Effector memory CD4-positive, alpha-beta T cell (primary cell): ENCODE measurements at regions not wholly inside any gene's neighbourhood (a gene's known extent, or its start where the extent isn't known, plus 50 kb on each side); places are given as distances from the start of the nearest gene placed in this dataset.

Experiments used
- DNase-seq, 3 donors: peaks; one replicate each; pipeline ENCODE4 v3.0.0-alpha.2; 2020
- H3K27ac ChIP-seq: 2 replicates; pipeline ENCODE4 v1.7.0; 2013; ENCODE audit warnings: mild to moderate bottlenecking, low read length, moderate library complexity; ENCODE audit not compliant: insufficient read depth, poor library complexity, severe bottlenecking
- H3K27me3 ChIP-seq: replicated peaks from 2 replicates; pipeline ENCODE4 v1.7.0; 2013; ENCODE audit warnings: mild to moderate bottlenecking, low read length; ENCODE audit not compliant: insufficient read depth, control insufficient read depth, poor library complexity, severe bottlenecking
- H3K36me3 ChIP-seq: 2 replicates; pipeline ENCODE4 v1.7.0; 2013; ENCODE audit warnings: mild to moderate bottlenecking, low read length, moderate library complexity; ENCODE audit not compliant: control insufficient read depth, insufficient read depth
- H3K4me1 ChIP-seq: 2 replicates; pipeline ENCODE4 v1.7.0; 2013; ENCODE audit warnings: low read length, mild to moderate bottlenecking; ENCODE audit not compliant: control insufficient read depth, insufficient read depth, poor library complexity, severe bottlenecking
- H3K4me3 ChIP-seq: 2 replicates; pipeline ENCODE4 v1.7.0; 2013; ENCODE audit warnings: low read length, low read depth, mild to moderate bottlenecking; ENCODE audit not compliant: insufficient read depth, poor library complexity, severe bottlenecking
- H3K9me3 ChIP-seq: 2 replicates; pipeline ENCODE4 v1.7.0; 2013; ENCODE audit warnings: mild to moderate bottlenecking, low read length, moderate library complexity; ENCODE audit not compliant: control insufficient read depth

DNA sequence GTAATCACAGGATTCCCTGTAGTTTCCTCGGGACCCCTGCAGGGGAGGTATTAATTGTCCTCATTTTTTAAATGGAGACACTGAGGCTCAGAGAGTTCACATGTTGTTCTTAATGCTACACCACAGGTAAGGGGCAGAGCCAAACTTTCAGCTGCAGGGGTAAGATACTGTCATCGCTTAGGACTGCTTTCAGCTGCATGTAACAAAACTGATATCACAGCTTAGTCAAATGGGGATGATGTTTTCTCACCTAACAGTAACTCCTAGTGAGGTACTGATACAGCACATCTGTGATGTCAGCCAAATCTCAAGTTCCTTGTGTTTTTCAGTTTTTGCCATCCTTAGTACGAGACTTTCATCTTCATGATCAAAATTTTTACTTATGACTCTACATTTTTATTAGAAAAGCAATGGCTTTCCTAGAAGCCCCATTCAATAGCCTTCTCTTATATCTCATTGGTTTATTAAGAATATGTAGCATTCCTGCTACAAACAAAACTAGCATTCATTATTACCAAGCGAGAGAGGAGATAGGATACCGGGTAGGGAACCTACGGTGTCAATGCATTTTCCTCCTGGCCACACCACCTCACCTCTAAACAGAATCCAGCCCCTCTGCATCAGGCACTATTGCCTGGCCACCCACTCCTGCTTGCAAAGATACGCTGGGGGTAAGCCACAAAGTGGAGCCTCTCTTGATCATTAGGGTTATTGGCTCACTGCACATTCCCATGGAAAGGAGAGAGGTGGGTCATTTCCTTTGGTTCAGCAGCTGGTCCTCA is 557.5 kb downstream of the CD83 start:
- no peaks in the 10 kb centered on the region for H3K27me3 ChIP-seq
- H3K9me3 ChIP-seq = no peaks in the 10 kb centered on the region
- H3K36me3 ChIP-seq = no peaks in the 10 kb centered on the region
- no peak overlapping the region for H3K27ac ChIP-seq
- no peak overlapping the region for H3K4me3 ChIP-seq
- DNase-seq = no peak
- H3K4me1 ChIP-seq = no peaks in the 10 kb centered on the region

DNA sequence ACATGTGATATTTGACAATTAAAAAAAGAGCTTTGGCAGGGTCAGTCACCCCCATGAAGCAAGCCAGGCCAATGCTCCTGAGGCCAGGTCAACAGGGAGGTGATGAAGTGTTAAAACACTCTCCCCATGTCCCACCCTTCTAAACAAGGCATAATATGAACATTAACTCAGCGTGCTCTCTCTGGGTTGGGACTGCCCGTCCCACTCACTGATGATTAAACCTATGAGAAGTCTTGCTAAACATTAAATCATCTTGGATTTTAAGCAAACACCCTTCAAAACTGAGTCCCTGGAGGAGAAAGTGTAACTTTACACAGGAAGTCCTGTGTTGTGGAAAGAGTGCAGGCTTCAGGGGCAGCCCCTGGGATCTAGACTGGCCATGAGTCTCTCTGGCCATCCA is 558.5 kb downstream of the CD83 start:
- Histone ChIP-seq H3K27me3 (no peaks in the 10 kb centered on the region), H3K27ac (no peak overlapping the region), H3K36me3 (no peaks in the 10 kb centered on the region), H3K4me1 (no peaks in the 10 kb centered on the region), H3K4me3 (no peak overlapping the region), H3K9me3 (no peaks in the 10 kb centered on the region)
- no peak for DNase-seq

- H3K9me3 ChIP-seq = no peaks in the 10 kb centered on the region
- H3K4me1 ChIP-seq = no peaks in the 10 kb centered on the region
- no peaks in the 10 kb centered on the region for H3K36me3 ChIP-seq
- H3K27me3 ChIP-seq = no peaks in the 10 kb centered on the region
- H3K4me3 ChIP-seq = no peak overlapping the region
- H3K27ac ChIP-seq = no peak overlapping the region
- DNase-seq = no peak
These were observed 559.6 kb downstream of the CD83 start for GRCh38 chr6:14676977-14677781.

- Histone ChIP-seq H3K9me3 (no peaks in the 10 kb centered on the region), H3K27ac (no peak overlapping the region), H3K4me1 (no peaks in the 10 kb centered on the region), H3K36me3 (no peaks in the 10 kb centered on the region), H3K4me3 (no peak overlapping the region), H3K27me3 (no peaks in the 10 kb centered on the region)
- no peak for DNase-seq
These were observed 564.0 kb upstream of the JARID2 start for GRCh38 chr6:14681699-14682487.

DNA sequence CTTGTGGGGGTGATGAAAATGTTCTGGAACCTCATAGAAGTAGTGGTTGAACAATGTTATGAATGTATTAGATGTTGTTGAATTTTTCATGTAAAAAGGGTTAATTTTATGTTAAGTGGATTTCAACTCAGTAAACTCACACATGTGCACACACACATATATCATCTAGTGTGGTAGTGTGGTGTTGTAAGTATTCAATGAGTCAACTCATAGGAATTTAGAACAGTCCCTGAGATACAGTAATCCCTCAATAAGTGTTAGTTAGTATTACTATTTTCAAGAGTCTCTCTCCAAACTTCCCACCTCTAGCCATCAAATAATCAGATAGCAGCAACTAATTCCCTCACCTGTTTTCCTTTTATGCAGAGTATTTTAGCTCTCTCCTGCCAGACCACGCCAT is 563.1 kb upstream of the JARID2 start:
- no peaks in the 10 kb centered on the region for H3K4me1 ChIP-seq
- no peaks in the 10 kb centered on the region for H3K9me3 ChIP-seq
- H3K4me3 ChIP-seq = no peak overlapping the region
- no peaks in the 10 kb centered on the region for H3K36me3 ChIP-seq
- H3K27me3 ChIP-seq = no peaks in the 10 kb centered on the region
- DNase-seq = no peak
- H3K27ac ChIP-seq = no peak overlapping the region

- Histone ChIP-seq H3K27ac (no peak overlapping the region), H3K9me3 (no peaks in the 10 kb centered on the region)
These were observed 556.2 kb upstream of the JARID2 start for GRCh38 chr6:14689639-14690038.

DNA sequence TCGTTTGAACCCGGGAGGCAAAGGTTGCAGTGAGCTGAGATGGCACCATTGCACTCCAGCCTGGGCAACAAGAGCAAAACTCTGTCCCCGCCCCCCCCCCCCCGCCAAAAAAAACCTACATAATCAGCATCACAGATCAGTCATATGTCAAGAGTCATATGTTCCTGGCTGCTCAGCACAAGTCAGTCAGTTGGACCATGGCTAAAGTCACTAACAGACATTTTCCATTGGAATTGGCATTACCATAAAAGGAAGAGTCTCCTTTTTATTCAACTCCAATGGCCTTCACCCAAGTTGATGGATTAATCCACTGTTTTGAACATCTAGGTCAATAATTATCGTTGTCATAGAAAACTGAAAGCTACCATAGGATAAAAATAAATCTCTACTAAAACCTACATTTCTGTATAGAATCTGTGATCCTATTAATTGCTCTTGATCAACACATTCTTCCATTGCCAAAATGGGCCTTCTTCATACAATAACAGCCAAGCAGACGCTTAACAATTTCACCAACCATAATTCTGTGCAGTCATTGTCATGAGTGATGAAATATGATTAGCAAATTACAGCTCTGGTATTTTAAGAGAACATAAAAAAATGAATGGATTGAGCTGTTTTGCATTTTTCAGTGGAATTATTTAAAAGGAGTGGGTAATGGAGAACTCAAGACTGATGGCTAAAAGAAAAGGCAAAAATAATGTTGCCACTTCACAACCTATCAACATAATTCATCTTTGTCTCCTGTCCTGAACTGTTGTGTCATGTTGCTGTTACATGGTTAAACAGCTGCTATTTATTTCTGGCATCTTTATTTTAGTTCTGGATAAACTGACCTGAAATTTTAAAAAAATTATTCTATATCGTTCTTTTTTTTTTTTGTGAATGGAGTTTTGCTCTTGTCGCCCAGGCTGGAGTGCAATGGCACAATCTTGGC is 555.5 kb upstream of the JARID2 start:
- H3K4me1 ChIP-seq = no peaks in the 10 kb centered on the region
- no peak for DNase-seq

More at GRCh38 chr6:14689639-14690038, 556.2 kb upstream of the JARID2 start:
- no peak overlapping the region for H3K4me3 ChIP-seq
- H3K36me3 ChIP-seq = no peaks in the 10 kb centered on the region
- H3K27me3 ChIP-seq = no peaks in the 10 kb centered on the region
- DNase-seq = no peak
- H3K4me1 ChIP-seq = no peaks in the 10 kb centered on the region

GRCh38 chr6:14692208-14692607 is 553.7 kb upstream of the JARID2 start:
- Histone ChIP-seq H3K27me3 (no peaks in the 10 kb centered on the region), H3K4me3 (no peak overlapping the region), H3K36me3 (no peaks in the 10 kb centered on the region), H3K4me1 (no peaks in the 10 kb centered on the region), H3K9me3 (no peaks in the 10 kb centered on the region), H3K27ac (no peak overlapping the region)
- DNase-seq = no peak

More for the DNA sequence above, 555.5 kb upstream of the JARID2 start:
- no peaks in the 10 kb centered on the region for H3K9me3 ChIP-seq
- H3K27me3 ChIP-seq = no peaks in the 10 kb centered on the region
- H3K4me3 ChIP-seq = no peak overlapping the region
- no peak overlapping the region for H3K27ac ChIP-seq
- H3K36me3 ChIP-seq = no peaks in the 10 kb centered on the region
